Chondrocyte (in vitro differentiated cells): ENCODE measurements at regions not wholly inside any gene's neighbourhood (a gene's known extent, or its start where the extent isn't known, plus 50 kb on each side); places are given as distances from the start of the nearest gene placed in this dataset.

Experiments
- DNase-seq: peaks from one replicate; pipeline ENCODE4 v3.0.0; 2021; ENCODE audit warnings: mixed read lengths, low spot score
- H3K27ac Mint-ChIP-seq: one replicate; pipeline ENCODE4 v1.8.0; 2021; ENCODE audit warnings: mild to moderate bottlenecking, moderate library complexity, mixed read lengths; ENCODE audit not compliant: unreplicated experiment
- H3K27me3 Mint-ChIP-seq: 2 replicates; pipeline ENCODE4 v1.8.0; 2021; ENCODE audit warnings: low read depth, mixed read lengths
- H3K36me3 Mint-ChIP-seq: 2 replicates; pipeline ENCODE4 v1.8.0; 2021; ENCODE audit warnings: low read depth, mixed read lengths
- H3K4me1 Mint-ChIP-seq: 2 replicates; pipeline ENCODE4 v1.8.0; 2021; ENCODE audit warnings: low read depth, mild to moderate bottlenecking, mixed read lengths
- H3K4me3 Mint-ChIP-seq: one replicate; pipeline ENCODE4 v1.8.0; 2021; ENCODE audit warnings: mild to moderate bottlenecking, moderate library complexity, mixed read lengths; ENCODE audit not compliant: unreplicated experiment
- H3K9me3 Mint-ChIP-seq: 2 replicates; pipeline ENCODE4 v1.8.0; 2021; ENCODE audit warnings: low read depth, mixed read lengths
- TF ChIP-seq, protein P1 (sequence below): fragments of 200-600 bp; sonication (generic); IDR thresholded peaks from 2 replicates; pipeline ENCODE4 v1.5.0; 2021; ENCODE audit warnings: antibody characterized with exemption, mild to moderate bottlenecking, moderate library complexity

DNA sequence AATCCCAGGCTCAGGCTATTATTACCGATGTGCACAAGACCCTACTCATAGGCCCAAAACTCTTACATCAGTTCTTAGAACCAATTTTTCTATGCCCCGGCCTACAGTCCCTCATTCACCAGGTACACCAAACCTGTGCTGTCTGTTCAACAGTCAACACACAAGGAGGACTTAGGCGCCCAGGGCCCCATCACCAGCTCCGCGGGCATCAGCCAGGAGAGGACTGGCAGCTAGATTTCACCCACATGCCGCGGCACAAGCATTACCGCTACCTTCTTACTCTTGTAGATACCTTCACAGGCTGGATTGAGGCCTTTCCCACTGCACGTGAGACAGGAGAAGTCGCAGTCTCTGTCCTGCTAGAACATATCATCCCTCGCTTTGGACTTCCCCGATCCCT is 962.5 kb downstream of the RPA4 start:
- no peaks in the 10 kb centered on the region for H3K27me3 Mint-ChIP-seq
- no peaks in the 10 kb centered on the region for H3K4me1 Mint-ChIP-seq
- no peak overlapping the region for H3K4me3 Mint-ChIP-seq
- no peak overlapping the region for H3K27ac Mint-ChIP-seq
- DNase-seq, result peak; percentile 81
- H3K9me3 Mint-ChIP-seq, result peaks cover 38% of the 10 kb centered on the region
- TF ChIP-seq, protein P1, sequence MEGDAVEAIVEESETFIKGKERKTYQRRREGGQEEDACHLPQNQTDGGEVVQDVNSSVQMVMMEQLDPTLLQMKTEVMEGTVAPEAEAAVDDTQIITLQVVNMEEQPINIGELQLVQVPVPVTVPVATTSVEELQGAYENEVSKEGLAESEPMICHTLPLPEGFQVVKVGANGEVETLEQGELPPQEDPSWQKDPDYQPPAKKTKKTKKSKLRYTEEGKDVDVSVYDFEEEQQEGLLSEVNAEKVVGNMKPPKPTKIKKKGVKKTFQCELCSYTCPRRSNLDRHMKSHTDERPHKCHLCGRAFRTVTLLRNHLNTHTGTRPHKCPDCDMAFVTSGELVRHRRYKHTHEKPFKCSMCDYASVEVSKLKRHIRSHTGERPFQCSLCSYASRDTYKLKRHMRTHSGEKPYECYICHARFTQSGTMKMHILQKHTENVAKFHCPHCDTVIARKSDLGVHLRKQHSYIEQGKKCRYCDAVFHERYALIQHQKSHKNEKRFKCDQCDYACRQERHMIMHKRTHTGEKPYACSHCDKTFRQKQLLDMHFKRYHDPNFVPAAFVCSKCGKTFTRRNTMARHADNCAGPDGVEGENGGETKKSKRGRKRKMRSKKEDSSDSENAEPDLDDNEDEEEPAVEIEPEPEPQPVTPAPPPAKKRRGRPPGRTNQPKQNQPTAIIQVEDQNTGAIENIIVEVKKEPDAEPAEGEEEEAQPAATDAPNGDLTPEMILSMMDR, result no peak
- peaks cover 2% of the 10 kb centered on the region for H3K36me3 Mint-ChIP-seq

DNA sequence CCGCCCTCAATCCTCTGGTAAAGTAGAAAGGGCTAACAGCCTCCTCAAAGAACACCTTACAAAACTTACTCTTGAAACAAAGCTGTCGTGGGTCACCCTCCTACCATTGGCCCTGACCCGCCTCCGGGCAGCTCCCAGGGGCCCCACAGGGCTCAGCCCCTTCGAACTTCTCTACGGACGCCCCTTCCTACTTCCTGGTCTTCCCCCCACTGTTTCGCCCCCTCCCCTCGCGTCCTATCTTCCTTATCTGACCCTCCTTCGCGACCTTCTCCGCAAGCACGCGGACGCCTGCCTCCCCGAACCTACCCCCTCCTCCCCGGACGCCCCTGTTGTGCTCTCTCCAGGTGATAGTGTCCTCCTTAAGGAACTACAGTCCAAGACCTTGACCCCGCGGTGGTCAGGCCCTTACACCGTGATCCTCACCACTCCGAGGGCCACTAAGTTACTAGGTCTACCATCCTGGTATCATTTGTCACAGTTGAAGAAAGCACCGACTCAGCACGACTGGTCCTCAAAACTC is 963.1 kb downstream of the RPA4 start:
- Mint-ChIP-seq H3K27ac (no peak overlapping the region), H3K36me3 (peaks cover 2% of the 10 kb centered on the region), H3K4me3 (no peak overlapping the region), H3K27me3 (no peaks in the 10 kb centered on the region), H3K9me3 (peaks cover 38% of the 10 kb centered on the region), H3K4me1 (no peaks in the 10 kb centered on the region)
- DNase-seq, result no peak
- TF ChIP-seq, protein P1, result no peak

DNA sequence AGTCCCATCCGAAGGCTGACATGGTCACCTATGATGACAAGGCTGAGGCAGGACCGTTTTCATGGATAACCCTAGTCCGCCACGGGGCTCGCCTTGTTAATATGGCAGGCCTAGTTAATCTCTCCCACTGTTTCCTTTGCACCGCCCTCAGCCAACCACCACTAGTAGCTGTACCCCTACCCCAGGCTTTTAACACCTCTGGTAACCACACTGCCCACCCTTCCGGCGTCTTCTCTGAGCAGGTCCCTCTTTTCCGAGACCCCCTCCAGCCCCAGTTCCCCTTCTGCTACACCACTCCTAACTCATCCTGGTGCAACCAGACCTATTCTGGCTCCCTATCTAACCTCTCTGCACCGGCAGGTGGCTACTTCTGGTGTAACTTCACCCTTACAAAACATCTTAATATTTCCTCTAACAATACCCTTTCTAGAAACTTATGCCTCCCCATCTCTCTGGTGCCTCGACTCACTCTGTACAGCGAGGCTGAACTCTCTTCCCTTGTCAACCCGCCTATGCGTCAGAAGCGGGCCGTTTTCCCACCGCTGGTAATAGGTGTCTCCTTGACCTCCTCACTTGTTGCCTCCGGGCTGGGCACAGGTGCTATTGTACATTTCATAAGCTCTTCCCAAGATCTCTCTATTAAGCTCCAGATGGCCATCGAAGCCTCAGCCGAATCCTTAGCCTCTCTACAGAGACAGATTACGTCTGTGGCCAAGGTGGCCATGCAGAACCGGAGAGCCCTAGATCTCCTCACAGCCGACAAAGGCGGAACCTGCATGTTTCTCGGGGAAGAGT is 964.4 kb downstream of the RPA4 start:
- no peak overlapping the region for H3K27ac Mint-ChIP-seq
- H3K27me3 Mint-ChIP-seq, result no peaks in the 10 kb centered on the region
- peaks cover 38% of the 10 kb centered on the region for H3K9me3 Mint-ChIP-seq
- H3K4me1 Mint-ChIP-seq, result no peaks in the 10 kb centered on the region
- H3K4me3 Mint-ChIP-seq, result no peak overlapping the region
- TF ChIP-seq, protein P1, result no peak
- peak; percentile 85 for DNase-seq
- H3K36me3 Mint-ChIP-seq, result peaks cover 2% of the 10 kb centered on the region

DNA sequence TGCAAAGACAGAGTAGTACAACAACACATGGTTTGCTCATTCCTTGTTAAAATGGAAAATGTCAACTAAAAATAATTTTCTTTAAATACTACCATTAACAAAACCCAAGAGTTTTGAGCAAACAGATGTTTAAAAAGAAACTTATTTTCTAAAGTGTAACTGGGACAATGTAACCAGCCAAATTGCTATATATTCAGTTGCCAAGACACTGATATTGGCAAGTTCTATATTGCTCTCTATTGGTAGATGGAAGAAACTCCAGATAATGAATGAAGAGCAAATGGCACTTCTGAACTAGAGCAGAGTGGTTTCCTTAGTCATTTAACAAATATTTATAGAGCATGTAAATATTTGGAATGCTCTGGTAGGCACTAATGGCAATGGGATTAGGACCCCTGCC is 966.2 kb downstream of the RPA4 start:
- no peaks in the 10 kb centered on the region for H3K27me3 Mint-ChIP-seq
- H3K4me3 Mint-ChIP-seq, result no peak overlapping the region
- peaks cover 29% of the 10 kb centered on the region for H3K9me3 Mint-ChIP-seq
- H3K27ac Mint-ChIP-seq, result no peak overlapping the region
- peaks cover 2% of the 10 kb centered on the region for H3K36me3 Mint-ChIP-seq
- no peaks in the 10 kb centered on the region for H3K4me1 Mint-ChIP-seq
- TF ChIP-seq, protein P1, result no peak
- DNase-seq, result no peak

DNA sequence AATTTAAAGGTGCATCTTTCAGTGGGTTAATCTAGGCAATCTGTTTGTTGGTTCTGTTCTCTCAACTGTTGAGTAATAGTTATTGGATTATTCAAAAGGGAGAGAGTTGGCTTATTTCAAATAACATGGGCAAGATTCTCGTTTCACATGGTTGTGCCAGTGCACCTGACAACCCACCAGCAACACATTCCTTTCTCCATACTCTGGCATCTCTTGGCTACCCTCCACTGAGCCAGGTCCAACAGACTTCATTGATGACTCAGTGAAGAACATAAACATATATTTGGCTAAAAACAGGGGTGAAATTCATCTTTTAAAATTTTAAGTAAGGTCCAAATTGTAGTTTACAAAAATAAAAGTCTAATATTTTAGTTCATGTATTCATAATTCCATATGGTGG is 967.2 kb downstream of the RPA4 start:
- no peak overlapping the region for H3K4me3 Mint-ChIP-seq
- H3K4me1 Mint-ChIP-seq, result no peaks in the 10 kb centered on the region
- no peak for DNase-seq
- peaks cover 24% of the 10 kb centered on the region for H3K9me3 Mint-ChIP-seq
- no peaks in the 10 kb centered on the region for H3K36me3 Mint-ChIP-seq
- no peak overlapping the region for H3K27ac Mint-ChIP-seq
- TF ChIP-seq, protein P1, result no peak
- no peaks in the 10 kb centered on the region for H3K27me3 Mint-ChIP-seq
